ENCODE measurements at regions not wholly inside any gene's neighbourhood (a gene's known extent, or its start where the extent isn't known, plus 50 kb on each side); places are given as distances from the start of the nearest gene placed in this dataset.
"Not testable (repeated sequence)": the region's sequence is repeated elsewhere in the genome, so short reads cannot be mapped to it uniquely, and the experiment has no call there.

DNA sequence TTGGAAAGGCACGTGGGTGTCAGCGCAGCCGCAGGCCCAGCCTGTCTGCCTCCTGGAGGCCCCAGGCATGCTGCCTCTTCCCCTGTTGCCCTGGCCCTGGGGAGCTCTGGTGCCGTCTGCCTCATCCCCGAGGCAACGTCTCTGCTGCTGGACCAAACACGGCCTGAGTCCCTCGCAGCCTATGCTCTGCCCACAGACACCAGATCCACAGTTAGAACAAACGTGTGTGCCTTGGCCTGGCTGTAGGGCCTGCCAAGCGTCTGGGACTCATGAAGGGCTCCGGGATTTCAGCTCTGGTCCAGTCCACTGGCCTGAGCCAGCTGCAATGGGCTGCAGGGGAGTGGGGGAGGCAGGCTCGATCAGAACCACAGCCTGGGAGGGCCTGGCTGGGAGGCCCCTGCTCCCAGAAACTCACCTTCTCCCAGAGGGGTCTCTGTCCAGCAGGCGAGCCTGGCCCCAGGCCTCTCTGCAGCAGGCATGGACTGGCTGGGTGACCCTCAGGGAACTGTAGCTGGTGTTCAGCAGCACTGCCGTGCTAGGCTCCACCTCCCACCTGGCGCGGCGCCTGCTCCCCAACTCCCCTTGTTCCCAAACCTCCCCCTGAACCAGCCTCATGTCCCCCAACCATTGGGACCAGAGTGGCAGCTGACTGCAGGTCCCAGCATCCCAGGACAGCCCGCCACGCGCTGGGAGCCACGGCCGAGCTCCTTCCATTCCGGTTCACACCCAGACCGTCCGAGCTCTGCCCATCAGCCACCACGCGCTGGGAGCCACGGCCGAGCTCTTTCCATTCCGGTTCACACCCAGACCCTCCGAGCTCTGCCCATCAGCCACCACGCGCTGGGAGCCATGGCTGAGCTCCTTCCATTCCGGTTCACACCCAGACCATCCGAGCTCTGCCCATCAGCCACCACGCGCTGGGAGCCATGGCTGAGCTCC lies 197.0 kb downstream of the DLL1 start:
- no peak for DNase-seq

- DNase-seq, result no peak
Measured at GRCh38 chr6:170093276-170093657, 197.6 kb downstream of the DLL1 start.

DNA sequence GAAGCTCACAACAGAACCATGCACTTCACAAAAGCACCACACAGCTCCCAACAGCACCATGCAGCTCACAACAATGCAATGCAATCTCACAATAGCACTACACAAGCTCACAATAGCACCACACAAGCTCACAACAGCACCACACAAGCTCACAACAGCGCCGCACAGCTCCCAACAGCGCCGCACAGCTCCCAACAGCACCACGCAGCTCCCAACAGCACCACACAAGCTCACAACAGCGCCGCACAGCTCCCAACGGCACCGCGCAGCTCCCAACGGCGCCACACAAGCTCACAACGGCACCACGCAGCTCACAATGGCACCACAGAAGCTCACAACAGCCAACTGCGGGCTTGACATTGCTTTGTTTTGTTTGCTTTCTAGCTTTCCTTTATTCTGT lies 198.1 kb downstream of the DLL1 start:
- no peak for DNase-seq

- DNase-seq, result no peak
Measured at GRCh38 chr6:170091639-170092579, 199.0 kb downstream of the DLL1 start.

DNA sequence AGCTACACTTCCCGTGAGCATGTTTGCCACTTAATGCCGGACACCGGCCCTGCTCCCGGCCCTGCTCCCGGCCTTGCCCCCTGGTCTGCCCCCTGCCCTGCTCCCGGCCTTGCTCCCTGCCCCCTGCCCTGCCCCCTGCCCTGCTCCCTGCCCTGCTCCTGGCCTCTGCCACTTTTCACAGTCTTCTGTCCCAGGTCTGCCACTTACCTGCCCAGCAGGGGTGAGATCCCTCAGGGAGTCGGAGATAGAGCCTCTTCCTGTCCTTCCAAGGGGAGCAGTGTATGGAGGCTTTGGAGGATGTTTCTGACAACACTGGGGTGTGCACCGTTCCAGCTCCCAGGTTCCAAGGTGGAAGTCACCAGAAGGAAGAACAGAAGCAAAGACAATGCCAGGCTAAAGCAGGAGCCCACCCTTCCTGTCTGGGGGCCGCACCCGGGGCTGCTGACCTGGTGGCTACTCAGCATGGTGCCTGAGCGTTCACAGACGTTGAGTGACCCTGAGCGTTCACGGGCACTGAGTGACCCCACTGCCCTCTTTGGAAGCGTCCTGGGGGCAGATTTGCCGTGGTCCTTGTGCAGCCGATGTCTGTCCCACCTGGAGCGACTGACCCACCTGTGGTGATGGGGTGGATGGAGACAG lies 199.8 kb downstream of the DLL1 start:
- no peak for DNase-seq

GRCh38 chr6:170090561-170090960 lies 200.3 kb downstream of the DLL1 start:
- no peak for DNase-seq

GRCh38 chr6:170089963-170090362 lies 200.9 kb downstream of the DLL1 start:
- no peak for DNase-seq

DNA sequence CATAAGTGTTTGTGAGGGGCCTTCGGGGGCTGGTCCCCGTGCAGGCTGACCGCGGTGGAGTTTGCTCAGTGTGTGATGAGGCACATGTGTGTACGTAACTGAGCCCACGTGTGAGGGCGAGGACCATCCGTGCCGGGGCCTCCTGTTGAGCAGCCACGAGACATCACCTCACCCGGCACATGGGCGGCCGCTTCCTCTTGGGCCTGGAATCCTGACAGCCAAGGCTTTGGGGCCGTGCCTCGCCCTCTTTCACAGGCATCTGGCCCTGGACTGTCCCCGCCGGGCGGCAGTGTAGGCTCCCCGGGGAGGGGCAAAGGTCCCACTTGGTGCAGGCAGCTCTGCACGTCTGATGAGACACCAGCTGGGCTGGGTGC lies 202.3 kb downstream of the DLL1 start:
- DNase-seq, result no peak

GRCh38 chr6:170087941-170088581 lies 202.8 kb downstream of the DLL1 start:
- no peak for DNase-seq

- DNase-seq, result not testable (repeated sequence)
Measured at GRCh38 chr6:170087421-170087780, 203.5 kb downstream of the DLL1 start.

DNA sequence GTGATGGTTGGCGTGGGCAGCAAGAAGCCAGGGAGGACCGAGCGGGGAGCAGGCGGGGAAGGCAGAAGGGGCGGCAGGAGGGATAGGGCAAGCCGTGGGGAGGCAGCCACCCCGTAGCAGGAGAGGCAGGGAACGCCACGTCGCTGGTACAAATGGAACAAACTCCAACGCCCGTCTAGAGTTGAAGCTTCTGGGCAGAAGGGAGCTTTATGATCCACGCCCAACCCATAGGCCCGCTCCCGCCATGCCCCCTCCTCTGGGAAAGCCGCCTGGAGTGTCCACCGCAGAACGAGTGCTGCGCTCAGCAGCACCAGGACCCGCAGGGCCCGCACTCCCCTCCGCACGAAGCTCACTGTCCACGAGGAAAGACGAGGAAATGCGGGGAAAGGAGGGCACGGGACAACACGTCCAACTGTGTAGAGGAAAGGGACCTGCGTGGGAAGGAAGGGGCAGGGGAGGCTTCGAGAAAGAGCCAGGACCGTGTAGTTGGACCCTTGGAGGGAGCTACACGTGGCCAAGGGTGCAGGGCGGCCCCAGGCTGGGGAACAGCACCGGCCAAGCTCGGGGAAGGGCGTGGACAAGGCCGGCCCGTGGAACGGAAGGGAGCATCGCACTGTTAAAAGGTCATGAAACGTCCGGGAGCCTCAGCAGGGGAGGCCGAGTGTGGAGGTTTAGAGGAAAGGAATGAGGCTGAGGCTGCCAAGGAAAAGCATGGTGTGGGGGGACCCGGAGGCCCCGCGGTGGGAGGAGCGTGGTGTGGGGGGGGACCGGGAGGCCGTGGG lies 204.0 kb downstream of the DLL1 start:
- no peak for DNase-seq

GRCh38 chr6:170085475-170086401 lies 205.1 kb downstream of the DLL1 start:
- no peak for DNase-seq

GRCh38 chr6:170084166-170084730 lies 206.6 kb downstream of the DLL1 start:
- no peak for DNase-seq

GRCh38 chr6:170083236-170084051 lies 207.4 kb downstream of the DLL1 start:
- peak; percentile 30 for DNase-seq

GRCh38 chr6:170082531-170083187 lies 208.2 kb downstream of the DLL1 start:
- no peak for DNase-seq

DNA sequence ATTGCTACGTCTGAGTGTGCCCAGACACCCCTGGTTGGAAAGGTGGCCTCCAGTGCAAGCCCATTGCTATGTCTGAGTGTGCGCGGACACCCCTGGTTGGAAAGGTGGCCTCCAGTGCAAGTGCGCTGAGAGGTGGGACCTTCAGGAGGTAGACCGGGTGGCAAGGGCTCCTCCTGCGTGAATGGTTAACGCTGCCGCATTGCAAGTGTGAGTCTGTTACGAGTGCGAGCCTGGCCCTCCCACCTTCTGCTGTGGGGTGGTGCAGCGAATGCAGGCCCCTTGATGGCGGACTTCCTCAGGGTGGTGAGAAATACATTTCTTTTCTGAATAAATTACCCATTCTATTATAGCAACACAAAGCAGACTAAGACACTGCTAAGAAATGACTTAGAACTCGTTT lies 208.8 kb downstream of the DLL1 start:
- DNase-seq, result no peak

DNA sequence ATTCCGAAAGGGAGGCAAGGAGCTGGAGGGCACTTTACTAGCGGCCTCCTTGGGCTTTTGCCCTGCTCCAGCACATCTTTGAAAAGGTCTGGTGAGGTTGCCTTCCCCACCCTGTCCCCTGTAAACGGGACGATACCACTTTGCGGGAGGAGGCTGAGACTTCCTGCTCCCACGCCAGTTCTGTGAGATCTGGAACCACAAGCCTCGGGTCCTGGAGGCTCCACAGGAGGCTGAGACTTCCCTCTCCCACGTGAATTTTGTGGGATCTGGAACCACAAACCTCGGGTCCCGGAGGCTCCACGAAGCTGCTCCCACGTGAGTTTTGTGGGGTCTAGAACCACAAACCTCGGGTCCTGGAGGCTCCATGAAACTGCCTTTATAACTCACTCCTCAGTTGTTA lies 209.3 kb downstream of the DLL1 start:
- no peak for DNase-seq

DNA sequence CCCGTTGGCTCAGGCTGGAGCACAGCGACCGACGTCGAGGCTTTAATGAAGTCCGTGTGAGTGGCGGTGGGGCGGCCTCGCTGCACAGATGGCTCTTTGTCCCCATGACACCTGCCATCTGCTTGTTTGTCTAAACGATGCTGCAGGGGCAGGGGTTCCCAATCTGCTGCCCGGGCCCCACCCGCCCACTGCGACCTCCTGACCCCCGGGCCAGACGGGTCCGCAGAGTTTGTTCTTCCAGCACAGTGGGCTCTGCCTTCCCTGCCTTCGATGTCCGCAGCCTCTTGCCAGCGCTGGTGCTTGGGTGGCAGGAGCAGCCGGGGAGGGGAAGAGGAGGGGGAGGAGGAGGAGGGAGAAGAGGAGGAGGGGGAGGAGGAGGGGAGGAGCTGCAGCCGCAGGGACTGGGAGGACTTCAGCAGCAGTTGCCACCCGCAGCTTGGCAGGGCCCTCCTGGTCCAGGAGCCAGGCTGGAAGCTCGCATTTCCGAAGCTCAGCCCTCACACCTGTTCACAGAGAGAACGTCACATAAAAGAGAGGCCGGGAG lies 210.0 kb downstream of the DLL1 start:
- peak; percentile 67 for DNase-seq

Measured in NCI-H1694 (cell line).